Liver (tissue), 8 donors: ENCODE measurements at regions not wholly inside any gene's neighbourhood (a gene's known extent, or its start where the extent isn't known, plus 50 kb on each side); places are given as distances from the start of the nearest gene placed in this dataset.

ENCODE experiments used
- DNase-seq: peaks from one replicate; pipeline ENCODE4 v3.0.0-alpha.2; 2017; ENCODE audit warnings: low spot score
- H3K27ac ChIP-seq, 2 donors: one replicate each; pipeline ENCODE4 v1.7.0; 2013; ENCODE audit warnings: inconsistent platforms in 2 of 2, low read length in 2 of 2, control low read depth in 1 of 2, low read depth in 1 of 2, mild to moderate bottlenecking in 1 of 2
- H3K27me3 ChIP-seq, 4 donors: one replicate each; pipeline versions ENCODE4 v1.6.1 to v1.7.0; 2013; ENCODE audit warnings: low read length in 3 of 4, inconsistent platforms in 1 of 4, mild to moderate bottlenecking in 1 of 4, moderate library complexity in 1 of 4; ENCODE audit not compliant: control insufficient read depth in 4 of 4, insufficient read depth in 4 of 4
- H3K36me3 ChIP-seq, 4 donors: one replicate each; pipeline versions ENCODE4 v1.6.1 to v1.7.0; 2013; ENCODE audit warnings: low read length in 3 of 4, mild to moderate bottlenecking in 3 of 4, low read depth in 1 of 4, moderate library complexity in 1 of 4; ENCODE audit not compliant: control insufficient read depth in 4 of 4, insufficient read depth in 3 of 4
- H3K4me1 ChIP-seq, 4 donors: one replicate each; pipeline versions ENCODE4 v1.6.1 to v1.7.0; 2013; ENCODE audit warnings: low read length in 3 of 4, mild to moderate bottlenecking in 3 of 4, moderate library complexity in 1 of 4; ENCODE audit not compliant: control insufficient read depth in 4 of 4, insufficient read depth in 4 of 4
- H3K4me3 ChIP-seq, 3 donors: one replicate each; pipeline versions ENCODE4 v1.6.1 to v1.7.0; 2013; ENCODE audit warnings: low read length in 3 of 3, control low read depth in 1 of 3, low read depth in 1 of 3, mild to moderate bottlenecking in 1 of 3
- H3K9ac ChIP-seq, 2 donors: one replicate each; pipeline ENCODE4 v1.7.0; 2013; ENCODE audit warnings: low read length in 2 of 2, mild to moderate bottlenecking in 2 of 2, moderate library complexity in 2 of 2, control low read depth in 1 of 2, low read depth in 1 of 2
- H3K9me3 ChIP-seq, 4 donors: one replicate each; pipeline versions ENCODE4 v1.6.1 to v1.7.0; 2013; ENCODE audit warnings: low read length in 3 of 4; ENCODE audit not compliant: control insufficient read depth in 4 of 4
- EGR1 ChIP-seq, 2 donors: IDR thresholded peaks; 2 replicates each; pipeline ENCODE4 v1.6.1; 2016 to 2018; ENCODE audit warnings: antibody characterized with exemption in 2 of 2, low read depth in 2 of 2
- FOXA1 ChIP-seq: IDR thresholded peaks from 2 replicates; pipeline ENCODE4 v1.6.1; 2016; ENCODE audit warnings: antibody characterized with exemption
- FOXA2 ChIP-seq: IDR thresholded peaks from 2 replicates; pipeline ENCODE4 v1.6.1; 2016; ENCODE audit warnings: antibody characterized with exemption
- GABPA ChIP-seq, 2 donors: IDR thresholded peaks in 1 of 2; conservative IDR thresholded peaks in 1 of 2; 2 replicates each; pipeline ENCODE4 v1.6.1; 2016; ENCODE audit warnings: antibody characterized with exemption in 2 of 2, mild to moderate bottlenecking in 1 of 2, moderate library complexity in 1 of 2
- HNF4A ChIP-seq, 2 donors: conservative IDR thresholded peaks; 2 replicates each; pipeline ENCODE4 v1.6.1; 2016; ENCODE audit warnings: antibody characterized with exemption in 2 of 2, mild to moderate bottlenecking in 2 of 2
- HNF4G ChIP-seq: IDR thresholded peaks from 2 replicates; pipeline ENCODE4 v1.6.1; 2016; ENCODE audit warnings: antibody characterized with exemption
- JUND ChIP-seq, 2 donors: IDR thresholded peaks; 2 replicates each; pipeline ENCODE4 v1.6.1; 2016; ENCODE audit warnings: antibody characterized with exemption in 2 of 2
- RAD21 ChIP-seq, 2 donors: IDR thresholded peaks; 2 replicates each; pipeline ENCODE4 v1.6.1; 2016; ENCODE audit warnings: antibody characterized with exemption in 2 of 2, mild to moderate bottlenecking in 2 of 2
- RXRA ChIP-seq, 2 donors: IDR thresholded peaks; 2 replicates each; pipeline ENCODE4 v1.6.1; 2017 to 2018; ENCODE audit warnings: antibody characterized with exemption in 2 of 2, mild to moderate bottlenecking in 1 of 2
- SP1 ChIP-seq: IDR thresholded peaks from 2 replicates; pipeline ENCODE4 v1.6.1; 2018; ENCODE audit warnings: antibody characterized with exemption, mild to moderate bottlenecking
- TAF1 ChIP-seq: conservative IDR thresholded peaks from 2 replicates; pipeline ENCODE4 v1.6.1; 2016; ENCODE audit warnings: antibody characterized with exemption, mild to moderate bottlenecking
- YY1 ChIP-seq: IDR thresholded peaks from 2 replicates; pipeline ENCODE4 v1.6.1; 2016; ENCODE audit warnings: antibody characterized with exemption, mild to moderate bottlenecking
- WGBS: extraction: QIAGEN DNeasy Blood & Tissue Kit; methylation state at CpG from one replicate; pipeline ENCODE4 v1.1.7; 2013; 5-methylcytosine and 5-hydroxymethylcytosine counted together
- TF ChIP-seq, protein P1 (sequence below): IDR thresholded peaks from 2 replicates; pipeline ENCODE4 v1.6.1; 2016; ENCODE audit warnings: antibody characterized with exemption
- TF ChIP-seq, protein P2 (sequence below): IDR thresholded peaks from 2 replicates; pipeline ENCODE4 v1.6.1; 2016; ENCODE audit warnings: antibody characterized with exemption
- TF ChIP-seq, protein P3 (sequence below): IDR thresholded peaks from 2 replicates; pipeline ENCODE4 v1.6.1; 2016; ENCODE audit warnings: antibody characterized with exemption, mild to moderate bottlenecking
- TF ChIP-seq, protein P4 (sequence below): fragments of 150-350 bp; IDR thresholded peaks from 2 replicates; pipeline ENCODE4 v1.5.1; 2017; ENCODE audit warnings: improper control_type of control experiment, low read depth, low read length; ENCODE audit not compliant: missing input control
- TF ChIP-seq, protein P5 (sequence below): IDR thresholded peaks from 2 replicates; pipeline ENCODE4 v1.6.1; 2016; ENCODE audit warnings: antibody characterized with exemption
- donor health status: healthy.
- donor health status: healthy.
- donor health status: healthy.
- donor health status: healthy.
- donor health status: healthy.

DNA sequence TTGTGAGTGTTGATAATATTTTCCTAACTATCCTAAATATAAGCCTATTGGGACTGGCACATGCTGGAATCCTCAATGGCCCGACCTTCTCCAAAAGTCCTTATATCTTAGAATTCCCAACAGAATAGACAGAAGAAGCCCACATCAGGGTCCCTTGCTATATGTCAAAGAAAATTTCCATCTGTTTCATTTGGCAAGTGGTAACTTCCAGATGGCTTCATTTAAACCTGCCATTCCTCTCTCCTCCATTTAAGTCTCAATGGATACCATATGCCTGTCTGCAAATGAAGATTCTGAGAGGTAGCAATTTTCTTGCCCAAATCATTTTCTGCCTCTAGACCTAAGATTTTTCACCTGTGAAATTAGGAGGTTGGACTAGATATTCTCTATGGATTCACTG lies 73.1 kb upstream of the KCNA4 start:
- Histone ChIP-seq H3K36me3 (no peaks in the 10 kb centered on the region), H3K9ac (no peak overlapping the region), H3K27me3 (no peaks in the 10 kb centered on the region), H3K4me1 (no peaks in the 10 kb centered on the region), H3K27ac (no peak overlapping the region), H3K9me3 (peaks cover 0 to 2% (median 0%) of the 10 kb centered on the region in 4 donors), H3K4me3 (no peak overlapping the region)
- TF ChIP-seq EGR1 (IDR thresholded peaks at IDR 0.05; ENCODE audit: low read depth in 2 of 2) (no peak), GABPA (IDR thresholded peaks at IDR 0.05 in 1 of 2, conservative IDR thresholded peaks at IDR 0.05 in 1 of 2) (no peak), SP1 (no peak), RAD21 (IDR thresholded peaks at IDR 0.05) (no peak), JUND (IDR thresholded peaks at IDR 0.05) (no peak), FOXA1 (no peak)
- WGBS: 76% methylated on average over 1 of the region's 1 CpG
- no peak for DNase-seq

DNA sequence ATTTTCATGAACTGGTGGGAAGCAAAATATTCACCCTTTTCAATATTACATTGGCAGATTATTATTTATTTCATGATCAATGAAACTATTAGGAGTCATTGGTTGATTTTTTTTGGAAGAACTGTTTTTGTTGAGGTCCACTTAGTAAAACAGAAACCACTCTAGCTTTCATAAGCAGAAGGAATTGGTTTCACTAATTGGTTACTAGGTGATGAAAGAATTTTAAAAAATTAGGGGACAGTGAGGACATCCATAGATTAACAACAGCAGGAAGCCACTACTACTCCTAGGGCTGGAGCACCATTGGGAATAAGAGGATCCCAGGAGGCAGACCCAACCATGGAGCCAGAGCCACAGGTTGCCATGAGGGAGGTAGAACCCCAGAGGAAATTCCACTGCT lies 74.4 kb upstream of the KCNA4 start:
- H3K4me3 ChIP-seq: no peak overlapping the region
- DNase-seq: no peak
- no peak overlapping the region for H3K27ac ChIP-seq
- peaks cover 0 to 2% (median 0%) of the 10 kb centered on the region in 4 donors for H3K9me3 ChIP-seq
- H3K4me1 ChIP-seq: no peaks in the 10 kb centered on the region
- no peaks in the 10 kb centered on the region for H3K36me3 ChIP-seq
- no peak overlapping the region for H3K9ac ChIP-seq
- no peaks in the 10 kb centered on the region for H3K27me3 ChIP-seq
- TF ChIP-seq HNF4G: no peak
- TF ChIP-seq, protein P1, sequence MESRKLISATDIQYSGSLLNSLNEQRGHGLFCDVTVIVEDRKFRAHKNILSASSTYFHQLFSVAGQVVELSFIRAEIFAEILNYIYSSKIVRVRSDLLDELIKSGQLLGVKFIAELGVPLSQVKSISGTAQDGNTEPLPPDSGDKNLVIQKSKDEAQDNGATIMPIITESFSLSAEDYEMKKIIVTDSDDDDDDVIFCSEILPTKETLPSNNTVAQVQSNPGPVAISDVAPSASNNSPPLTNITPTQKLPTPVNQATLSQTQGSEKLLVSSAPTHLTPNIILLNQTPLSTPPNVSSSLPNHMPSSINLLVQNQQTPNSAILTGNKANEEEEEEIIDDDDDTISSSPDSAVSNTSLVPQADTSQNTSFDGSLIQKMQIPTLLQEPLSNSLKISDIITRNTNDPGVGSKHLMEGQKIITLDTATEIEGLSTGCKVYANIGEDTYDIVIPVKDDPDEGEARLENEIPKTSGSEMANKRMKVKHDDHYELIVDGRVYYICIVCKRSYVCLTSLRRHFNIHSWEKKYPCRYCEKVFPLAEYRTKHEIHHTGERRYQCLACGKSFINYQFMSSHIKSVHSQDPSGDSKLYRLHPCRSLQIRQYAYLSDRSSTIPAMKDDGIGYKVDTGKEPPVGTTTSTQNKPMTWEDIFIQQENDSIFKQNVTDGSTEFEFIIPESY: no peak
- TF ChIP-seq TAF1: no peak
- TF ChIP-seq, protein P2, sequence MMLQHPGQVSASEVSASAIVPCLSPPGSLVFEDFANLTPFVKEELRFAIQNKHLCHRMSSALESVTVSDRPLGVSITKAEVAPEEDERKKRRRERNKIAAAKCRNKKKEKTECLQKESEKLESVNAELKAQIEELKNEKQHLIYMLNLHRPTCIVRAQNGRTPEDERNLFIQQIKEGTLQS: no peak
- no peak for TF ChIP-seq FOXA1
- TF ChIP-seq EGR1 (IDR thresholded peaks at IDR 0.05; ENCODE audit: low read depth in 2 of 2): no peak
- no peak for TF ChIP-seq YY1
- no peak for TF ChIP-seq GABPA (IDR thresholded peaks at IDR 0.05 in 1 of 2, conservative IDR thresholded peaks at IDR 0.05 in 1 of 2)

DNA sequence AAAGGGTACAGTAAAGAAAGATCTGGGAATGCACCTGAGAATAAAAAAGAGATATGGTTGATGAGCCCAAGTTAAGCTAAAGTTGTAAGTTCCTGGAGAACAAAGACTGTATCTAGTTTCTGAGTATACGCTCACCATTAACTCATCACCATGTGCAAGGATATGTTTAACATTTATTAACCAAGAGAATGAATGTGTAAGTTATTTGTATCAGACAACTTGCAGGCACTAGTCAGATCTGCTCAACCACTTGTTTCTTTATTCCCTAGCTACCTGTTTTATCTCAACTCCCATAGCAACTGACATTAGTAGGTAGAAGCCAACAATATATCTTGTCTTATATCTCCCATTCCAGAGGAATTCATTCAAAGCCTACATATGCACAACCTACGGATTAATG lies 74.9 kb upstream of the KCNA4 start:
- DNase-seq: no peak
- no peaks in the 10 kb centered on the region for H3K36me3 ChIP-seq
- peaks cover 0 to 2% (median 0%) of the 10 kb centered on the region in 4 donors for H3K9me3 ChIP-seq
- no peaks in the 10 kb centered on the region for H3K27me3 ChIP-seq
- TF ChIP-seq, protein P3, sequence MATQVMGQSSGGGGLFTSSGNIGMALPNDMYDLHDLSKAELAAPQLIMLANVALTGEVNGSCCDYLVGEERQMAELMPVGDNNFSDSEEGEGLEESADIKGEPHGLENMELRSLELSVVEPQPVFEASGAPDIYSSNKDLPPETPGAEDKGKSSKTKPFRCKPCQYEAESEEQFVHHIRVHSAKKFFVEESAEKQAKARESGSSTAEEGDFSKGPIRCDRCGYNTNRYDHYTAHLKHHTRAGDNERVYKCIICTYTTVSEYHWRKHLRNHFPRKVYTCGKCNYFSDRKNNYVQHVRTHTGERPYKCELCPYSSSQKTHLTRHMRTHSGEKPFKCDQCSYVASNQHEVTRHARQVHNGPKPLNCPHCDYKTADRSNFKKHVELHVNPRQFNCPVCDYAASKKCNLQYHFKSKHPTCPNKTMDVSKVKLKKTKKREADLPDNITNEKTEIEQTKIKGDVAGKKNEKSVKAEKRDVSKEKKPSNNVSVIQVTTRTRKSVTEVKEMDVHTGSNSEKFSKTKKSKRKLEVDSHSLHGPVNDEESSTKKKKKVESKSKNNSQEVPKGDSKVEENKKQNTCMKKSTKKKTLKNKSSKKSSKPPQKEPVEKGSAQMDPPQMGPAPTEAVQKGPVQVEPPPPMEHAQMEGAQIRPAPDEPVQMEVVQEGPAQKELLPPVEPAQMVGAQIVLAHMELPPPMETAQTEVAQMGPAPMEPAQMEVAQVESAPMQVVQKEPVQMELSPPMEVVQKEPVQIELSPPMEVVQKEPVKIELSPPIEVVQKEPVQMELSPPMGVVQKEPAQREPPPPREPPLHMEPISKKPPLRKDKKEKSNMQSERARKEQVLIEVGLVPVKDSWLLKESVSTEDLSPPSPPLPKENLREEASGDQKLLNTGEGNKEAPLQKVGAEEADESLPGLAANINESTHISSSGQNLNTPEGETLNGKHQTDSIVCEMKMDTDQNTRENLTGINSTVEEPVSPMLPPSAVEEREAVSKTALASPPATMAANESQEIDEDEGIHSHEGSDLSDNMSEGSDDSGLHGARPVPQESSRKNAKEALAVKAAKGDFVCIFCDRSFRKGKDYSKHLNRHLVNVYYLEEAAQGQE: no peak
- TF ChIP-seq RXRA (IDR thresholded peaks at IDR 0.05): no peak
- TF ChIP-seq TAF1: no peak
- no peak for TF ChIP-seq SP1
- no peak for TF ChIP-seq FOXA1
- TF ChIP-seq, protein P4, sequence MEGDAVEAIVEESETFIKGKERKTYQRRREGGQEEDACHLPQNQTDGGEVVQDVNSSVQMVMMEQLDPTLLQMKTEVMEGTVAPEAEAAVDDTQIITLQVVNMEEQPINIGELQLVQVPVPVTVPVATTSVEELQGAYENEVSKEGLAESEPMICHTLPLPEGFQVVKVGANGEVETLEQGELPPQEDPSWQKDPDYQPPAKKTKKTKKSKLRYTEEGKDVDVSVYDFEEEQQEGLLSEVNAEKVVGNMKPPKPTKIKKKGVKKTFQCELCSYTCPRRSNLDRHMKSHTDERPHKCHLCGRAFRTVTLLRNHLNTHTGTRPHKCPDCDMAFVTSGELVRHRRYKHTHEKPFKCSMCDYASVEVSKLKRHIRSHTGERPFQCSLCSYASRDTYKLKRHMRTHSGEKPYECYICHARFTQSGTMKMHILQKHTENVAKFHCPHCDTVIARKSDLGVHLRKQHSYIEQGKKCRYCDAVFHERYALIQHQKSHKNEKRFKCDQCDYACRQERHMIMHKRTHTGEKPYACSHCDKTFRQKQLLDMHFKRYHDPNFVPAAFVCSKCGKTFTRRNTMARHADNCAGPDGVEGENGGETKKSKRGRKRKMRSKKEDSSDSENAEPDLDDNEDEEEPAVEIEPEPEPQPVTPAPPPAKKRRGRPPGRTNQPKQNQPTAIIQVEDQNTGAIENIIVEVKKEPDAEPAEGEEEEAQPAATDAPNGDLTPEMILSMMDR: no peak
- TF ChIP-seq, protein P2: no peak
- no peak for TF ChIP-seq FOXA2
- no peak for TF ChIP-seq EGR1 (IDR thresholded peaks at IDR 0.05; ENCODE audit: low read depth in 2 of 2)
- TF ChIP-seq HNF4G: no peak
- TF ChIP-seq, protein P1: no peak
- no peak for TF ChIP-seq JUND (IDR thresholded peaks at IDR 0.05)
- TF ChIP-seq, protein P5, sequence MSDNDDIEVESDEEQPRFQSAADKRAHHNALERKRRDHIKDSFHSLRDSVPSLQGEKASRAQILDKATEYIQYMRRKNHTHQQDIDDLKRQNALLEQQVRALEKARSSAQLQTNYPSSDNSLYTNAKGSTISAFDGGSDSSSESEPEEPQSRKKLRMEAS: no peak
- no peak for TF ChIP-seq RAD21 (IDR thresholded peaks at IDR 0.05)
- no peak for TF ChIP-seq HNF4A (conservative IDR thresholded peaks at IDR 0.05)
- H3K4me1 ChIP-seq: no peaks in the 10 kb centered on the region
- H3K27ac ChIP-seq: no peak overlapping the region
- 87% methylated on average over 2 of the region's 2 CpGs for whole genome bisulfite sequencing
- H3K9ac ChIP-seq: no peak overlapping the region
- no peak overlapping the region for H3K4me3 ChIP-seq
